Sciatic nerve (tissue), 2 donors: ENCODE measurements at regions not wholly inside any gene's neighbourhood (a gene's known extent, or its start where the extent isn't known, plus 50 kb on each side); places are given as distances from the start of the nearest gene placed in this dataset.
"Not testable (repeated sequence)": the region's sequence is repeated elsewhere in the genome, so short reads cannot be mapped to it uniquely, and the experiment has no call there.

Source experiments
- ATAC-seq: fragments of 200-7000 bp; cut with Tn5 transposase; one replicate; pipeline ENCODE4 v1.9.1; 2020; ENCODE audit warnings: mild to moderate bottlenecking, moderate library complexity
- DNase-seq: peaks from one replicate; pipeline ENCODE4 v3.0.0-alpha.2; 2020; ENCODE audit warnings: low spot score
- intact Hi-C: fragments of 100-400 bp; cut with DNase I; formaldehyde crosslinking; loops from one replicate; pipeline ENCODE4 v1.14.2; 2022
- donor health status: DM: no; HTN: no; CAD: no.
- donor health status: DM: no; HTN: no; CAD: no.

DNA sequence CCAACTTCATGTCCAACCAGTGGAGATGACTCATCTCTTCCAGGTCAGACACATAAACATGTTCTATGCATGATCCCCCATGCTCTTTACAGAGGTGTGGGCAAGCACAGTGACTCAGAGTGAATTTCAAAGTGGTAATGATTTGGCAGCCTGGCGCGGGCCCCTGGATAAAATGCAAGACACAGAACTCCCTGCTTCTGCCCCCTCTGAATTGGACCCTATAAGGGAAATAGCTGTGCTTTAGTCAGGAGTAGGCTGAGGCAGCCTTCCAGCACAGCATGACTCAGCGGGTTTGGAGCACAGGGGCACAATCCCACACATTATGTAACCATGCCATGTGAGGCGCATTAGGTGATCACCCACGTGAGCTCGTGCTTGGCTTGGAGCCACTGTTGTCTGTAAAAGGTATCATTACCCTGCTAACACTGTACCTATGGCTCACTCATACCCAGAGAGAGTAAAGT, 127.4 kb downstream of the C6orf118 start:
- no peak for DNase-seq
- ATAC-seq: no peak
- intact Hi-C loops: no loop called here

- intact Hi-C loops: no loop called here
- DNase-seq (no peak), ATAC-seq (no peak)
Observed at GRCh38 chr6:165178056-165178455, 131.3 kb downstream of the C6orf118 start.

DNA sequence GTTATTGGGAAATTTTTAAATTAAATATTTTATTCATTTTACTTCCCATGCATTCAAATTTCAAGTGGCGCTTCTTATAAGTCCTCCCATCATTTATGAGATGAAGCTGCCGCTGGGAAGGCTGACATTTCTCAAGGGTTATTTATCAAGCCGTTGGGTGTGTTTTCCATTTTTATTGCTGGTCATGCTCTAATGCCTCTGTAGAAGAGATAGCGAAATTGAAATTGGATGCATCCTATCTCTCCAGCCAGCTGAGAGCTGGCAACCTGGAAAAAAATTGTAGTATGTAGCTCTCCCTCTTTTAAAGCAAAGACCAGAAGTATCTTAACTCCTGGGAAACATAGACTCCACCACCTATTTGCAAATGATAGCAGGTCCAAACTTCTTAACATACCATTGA, 135.9 kb downstream of the C6orf118 start:
- intact Hi-C loops: no loop called here
- DNase-seq: no peak
- no peak for ATAC-seq

DNA sequence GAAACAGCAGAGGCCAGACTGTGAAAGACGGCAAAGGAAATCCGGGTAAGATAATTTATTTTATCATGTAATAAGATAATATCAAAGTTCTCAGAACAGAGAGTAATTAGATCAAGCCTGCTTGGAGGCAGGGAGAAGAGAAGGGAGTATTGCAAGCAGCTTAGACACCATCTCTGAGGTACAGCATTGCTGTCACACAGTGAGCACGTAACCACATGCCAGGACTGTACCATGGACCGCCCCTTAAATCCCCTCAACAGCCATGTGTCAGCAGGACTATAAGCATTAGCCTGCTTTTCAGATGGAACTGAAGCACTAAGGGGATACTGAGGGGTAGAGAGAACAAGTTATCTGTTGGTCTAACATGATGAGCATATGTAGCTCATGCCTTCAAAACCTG, 141.5 kb downstream of the C6orf118 start:
- DNase-seq: no peak
- no peak for ATAC-seq
- intact Hi-C loops: no loop called here

DNA sequence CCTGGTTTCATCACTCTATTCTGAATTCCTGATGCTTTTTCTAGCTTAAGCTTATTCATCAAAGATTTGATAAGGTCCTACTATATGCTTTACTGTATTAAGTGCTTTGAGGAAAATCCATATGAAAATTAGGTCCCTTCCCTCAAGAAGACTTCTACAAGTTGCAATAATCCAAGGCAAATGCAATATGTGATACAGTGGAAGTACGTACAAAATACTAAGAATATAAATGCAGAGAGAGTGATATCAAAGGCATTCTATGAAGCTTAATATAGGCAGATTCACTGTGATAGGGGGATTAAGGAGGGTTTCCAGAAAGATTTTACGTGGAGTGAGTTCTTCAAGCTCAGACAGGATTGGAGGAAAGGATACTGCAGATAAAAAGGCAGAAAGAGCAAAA, 142.1 kb downstream of the C6orf118 start:
- intact Hi-C loops: no loop called here
- DNase-seq (no peak), ATAC-seq (no peak)

DNA sequence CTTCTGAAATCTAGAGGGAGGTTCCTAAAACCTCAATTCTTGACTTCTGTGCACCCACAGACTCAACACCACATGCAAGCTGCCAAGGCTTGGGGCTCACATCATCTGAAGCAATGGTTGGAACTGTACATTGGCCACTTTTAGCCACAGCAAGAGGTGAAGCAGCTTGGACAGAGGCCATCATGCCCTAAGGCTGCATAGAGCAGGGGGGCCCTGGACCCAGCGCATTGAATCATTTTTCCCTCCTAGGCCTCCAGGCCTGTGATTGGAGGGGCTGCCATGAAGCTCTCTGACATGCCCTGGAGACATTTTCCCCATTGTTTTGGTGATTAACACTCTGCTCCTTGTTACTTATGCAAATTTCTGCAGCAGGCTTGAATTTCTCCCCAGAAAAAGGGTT, 145.9 kb downstream of the C6orf118 start:
- ATAC-seq (no peak), DNase-seq (no peak)
- intact Hi-C loops: no loop called here

DNA sequence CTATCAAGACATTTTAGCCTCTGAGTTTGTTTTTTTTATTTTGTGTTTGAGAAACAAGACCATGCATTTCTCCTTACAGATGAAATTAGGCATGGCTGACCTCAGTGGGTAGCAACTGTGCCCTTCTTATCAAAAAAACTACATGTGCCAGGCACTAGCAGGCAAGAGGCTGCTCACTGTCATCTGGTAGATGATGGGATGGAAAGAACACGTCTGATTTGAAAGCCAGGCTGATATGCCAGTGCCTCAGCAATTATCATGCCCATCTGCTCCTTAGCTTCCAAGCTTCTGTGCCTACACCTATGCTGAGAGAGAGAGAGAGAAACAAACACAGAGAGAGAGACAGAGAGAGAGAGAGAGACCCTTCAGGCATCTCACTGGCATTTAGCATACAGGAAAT, 149.9 kb downstream of the C6orf118 start:
- intact Hi-C loops: no loop called here
- DNase-seq: no peak
- no peak for ATAC-seq

- intact Hi-C loops: no loop called here
- ATAC-seq (no peak), DNase-seq (no peak)
Observed at GRCh38 chr6:165146456-165146855, 162.9 kb downstream of the C6orf118 start.

DNA sequence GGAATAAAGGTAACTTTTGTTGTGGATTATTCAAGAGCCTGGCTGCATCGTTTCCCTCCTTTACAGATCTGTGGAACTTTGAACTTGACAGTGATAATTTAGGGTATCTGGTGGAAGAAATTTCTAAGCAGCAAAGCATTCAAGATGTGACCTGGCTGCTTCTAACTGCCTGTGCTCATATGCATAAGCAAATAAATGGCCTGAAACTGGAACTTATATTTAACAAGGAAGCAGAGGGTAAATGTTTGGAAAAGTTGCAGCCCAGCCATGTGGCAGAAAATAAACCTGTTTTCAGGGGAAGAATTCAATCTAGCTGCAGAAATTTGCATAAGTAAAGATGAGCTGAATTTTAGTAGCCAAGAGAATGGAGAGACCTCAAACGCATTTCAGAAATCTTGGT, 173.5 kb downstream of the C6orf118 start:
- DNase-seq (no peak), ATAC-seq (no peak)
- intact Hi-C loops: no loop called here

- no peak for ATAC-seq
- no peak for DNase-seq
- intact Hi-C loops: no loop called here
Observed at GRCh38 chr6:165129086-165129485, 180.3 kb downstream of the C6orf118 start.

DNA sequence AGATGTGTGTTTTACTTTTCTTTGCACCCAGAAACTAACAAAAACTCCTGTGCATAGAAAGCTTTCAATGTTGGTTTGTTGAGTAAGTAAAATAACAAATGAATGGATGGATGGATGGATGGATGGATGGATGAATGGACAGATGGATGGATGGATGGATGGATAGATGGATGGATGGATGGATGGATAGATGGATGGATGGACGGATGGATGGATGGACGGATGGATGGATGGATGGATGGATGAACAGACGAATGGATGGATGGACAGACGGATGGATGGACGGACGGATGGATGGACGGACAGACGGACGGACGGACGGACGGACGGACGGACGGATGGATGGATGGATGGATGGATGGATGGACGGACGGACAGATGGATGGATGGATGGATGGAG, 181.7 kb downstream of the C6orf118 start:
- intact Hi-C loops, DNase-seq, ATAC-seq: not testable (repeated sequence)

DNA sequence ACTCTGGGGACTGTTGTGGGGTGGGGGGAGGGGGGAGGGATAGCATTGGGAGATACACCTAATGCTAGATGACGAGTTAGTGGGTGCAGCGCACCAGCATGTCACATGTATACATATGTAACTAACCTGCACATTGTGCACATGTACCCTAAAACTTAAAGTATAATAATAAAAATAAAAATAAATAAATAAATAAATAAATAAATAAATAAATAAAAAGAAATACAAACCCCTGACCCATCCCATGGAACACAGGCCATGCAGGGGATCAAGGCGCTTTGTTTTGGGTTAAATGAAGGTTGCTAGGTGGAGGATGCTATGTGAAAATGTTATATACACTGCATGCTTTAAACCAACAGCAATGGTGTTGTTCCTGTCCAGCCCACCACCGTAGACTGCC, 184.7 kb downstream of the C6orf118 start:
- ATAC-seq, intact Hi-C loops, DNase-seq: not testable (repeated sequence)

- intact Hi-C loops: no loop called here
- ATAC-seq (no peak), DNase-seq (no peak)
Observed at GRCh38 chr6:165119231-165120020, 190.0 kb downstream of the C6orf118 start.

- no peak for DNase-seq
- ATAC-seq: no peak
- intact Hi-C loops: no loop called here
Observed at GRCh38 chr6:165118736-165119135, 190.7 kb downstream of the C6orf118 start.

- DNase-seq: no peak
- intact Hi-C loops: no loop called here
- ATAC-seq: no peak
Observed at GRCh38 chr6:165117806-165118205, 191.6 kb downstream of the C6orf118 start.

DNA sequence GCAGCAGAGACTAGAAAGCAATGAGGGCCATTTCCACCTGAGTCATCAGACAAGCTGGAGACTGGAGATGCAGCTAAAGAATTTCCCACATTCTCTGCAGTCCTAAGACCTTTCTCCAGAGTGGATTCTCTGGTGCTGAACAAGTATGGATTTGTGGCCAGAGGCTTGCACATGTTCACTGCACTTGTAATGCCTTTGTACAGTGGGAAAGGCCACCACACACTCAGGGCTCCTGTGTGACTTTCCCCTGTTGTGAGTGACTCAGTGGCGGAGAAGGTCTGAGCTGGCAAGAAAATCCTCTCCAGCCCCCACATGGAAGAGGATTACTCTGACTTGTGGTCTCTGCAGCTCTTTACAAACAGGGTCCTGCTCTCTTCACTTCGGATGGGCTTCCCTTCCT, 192.3 kb downstream of the C6orf118 start:
- ATAC-seq (no peak), DNase-seq (no peak)
- intact Hi-C loops: no loop called here

- ATAC-seq (no peak), DNase-seq (no peak)
- intact Hi-C loops: no loop called here
Observed at GRCh38 chr6:165110860-165111259, 198.5 kb downstream of the C6orf118 start.

GRCh38 chr6:165109011-165109410, 200.4 kb downstream of the C6orf118 start:
- intact Hi-C loops: no loop called here
- ATAC-seq (no peak), DNase-seq (no peak)

DNA sequence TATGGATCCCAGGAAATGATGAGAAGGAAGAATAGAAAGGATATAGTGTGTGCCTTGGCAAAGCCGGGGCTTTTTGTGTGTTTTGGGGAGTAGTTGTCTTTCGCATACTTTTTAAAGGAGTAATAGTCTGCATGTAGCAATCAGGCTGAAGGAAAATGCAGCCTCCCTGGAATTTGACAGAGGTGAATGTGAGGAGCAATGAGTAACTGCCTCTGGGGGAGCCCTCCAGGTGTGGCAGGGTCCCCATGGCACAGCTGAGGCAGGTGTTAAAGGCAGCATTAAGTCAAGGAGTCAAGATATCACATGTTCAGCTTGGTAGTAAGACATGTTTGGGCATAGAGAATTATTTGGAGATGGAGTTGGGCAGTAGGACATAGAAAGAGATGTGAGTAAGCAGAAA, 203.1 kb downstream of the C6orf118 start:
- no peak for DNase-seq
- intact Hi-C loops: no loop called here
- no peak for ATAC-seq

- intact Hi-C loops: no loop called here
- no peak for ATAC-seq
- no peak for DNase-seq
Observed at GRCh38 chr6:165098165-165098564, 211.2 kb downstream of the C6orf118 start.

- ATAC-seq (no peak), DNase-seq (no peak)
- intact Hi-C loops: no loop called here
Observed at GRCh38 chr6:165096868-165097267, 212.5 kb downstream of the C6orf118 start.
